A673 (cell line): ENCODE measurements at regions not wholly inside any gene's neighbourhood (a gene's known extent, or its start where the extent isn't known, plus 50 kb on each side); places are given as distances from the start of the nearest gene placed in this dataset.
"Not testable (repeated sequence)": the region's sequence is repeated elsewhere in the genome, so short reads cannot be mapped to it uniquely, and the experiment has no call there.

ENCODE experiments used
- BruUV-seq: library from RNA; stranded (reverse); fragments of 400-500 nt; replicated peaks from 2 replicates; lab custom pipeline; 2021; lab: Mats Ljungman, UMichigan
- CTCF ChIA-PET: fragments of 300-600 bp; sonication (Branson Sonifier 250); formaldehyde crosslinking; loops from one replicate; lab custom pipeline; 2022; ENCODE audit warnings: antibody characterized with exemption; lab: Charles Lee
- POLR2A ChIA-PET: fragments of 300-600 bp; sonication (Branson Sonifier 250); formaldehyde crosslinking; loops from one replicate; lab custom pipeline; 2022; ENCODE audit warnings: antibody characterized with exemption; ENCODE audit not compliant: low non-redundant PET; lab: Charles Lee
- DNase-seq: peaks from one replicate; pipeline ENCODE4 v3.0.0-alpha.2; 2015; ENCODE audit warnings: low spot score
- H3K27ac ChIP-seq: fragments of 200-600 bp; sonication (generic); 2 replicates; pipeline ENCODE4 v1.5.1; 2016; ENCODE audit warnings: mixed run types, low read depth, mild to moderate bottlenecking, mixed read lengths, antibody characterized with exemption, low read length; ENCODE audit not compliant: poor library complexity, severe bottlenecking
- H3K27me3 ChIP-seq: fragments of 200-600 bp; sonication (generic); replicated peaks from 2 replicates; pipeline ENCODE4 v1.6.1; 2017; ENCODE audit warnings: mixed run types, low read depth, mild to moderate bottlenecking, mixed read lengths, antibody characterized with exemption, low read length; ENCODE audit not compliant: insufficient read depth, poor library complexity
- H3K36me3 ChIP-seq: fragments of 200-600 bp; sonication (generic); 2 replicates; pipeline ENCODE4 v1.6.1; 2016; ENCODE audit warnings: mixed run types, mild to moderate bottlenecking, mixed read lengths, antibody characterized with exemption, low read length; ENCODE audit not compliant: insufficient read depth, poor library complexity, severe bottlenecking
- H3K4me1 ChIP-seq: fragments of 200-600 bp; sonication (generic); 2 replicates; pipeline ENCODE4 v1.6.1; 2017; ENCODE audit warnings: mixed run types, mild to moderate bottlenecking, mixed read lengths, antibody characterized with exemption, low read length; ENCODE audit not compliant: insufficient read depth, poor library complexity, severe bottlenecking
- H3K4me3 ChIP-seq: fragments of 200-600 bp; sonication (generic); 2 replicates; pipeline ENCODE4 v1.5.1; 2016; ENCODE audit warnings: low read depth, mixed run types, mild to moderate bottlenecking, mixed read lengths, low read length; ENCODE audit not compliant: poor library complexity, severe bottlenecking
- H3K9me3 ChIP-seq: fragments of 200-600 bp; sonication (generic); 2 replicates; pipeline ENCODE4 v1.6.1; 2016; ENCODE audit warnings: mixed run types, low read depth, mild to moderate bottlenecking, mixed read lengths, antibody characterized with exemption, low read length; ENCODE audit not compliant: poor library complexity, severe bottlenecking
- CTCF ChIP-seq: fragments of 300-800, 200-600 bp; sonication (generic); conservative IDR thresholded peaks from 2 replicates; pipeline ENCODE4 v1.5.1; 2017; ENCODE audit warnings: low read depth, mild to moderate bottlenecking, antibody characterized with exemption, low read length, moderate library complexity, mixed read lengths
- EZH2 ChIP-seq: fragments of 200-600 bp; sonication (generic); IDR thresholded peaks from 2 replicates; pipeline ENCODE4 v1.6.1; 2017; ENCODE audit warnings: borderline replicate concordance, low read depth, mild to moderate bottlenecking, mixed read lengths, antibody characterized with exemption, low read length; ENCODE audit not compliant: poor library complexity, severe bottlenecking
- intact Hi-C: fragments of 100-400 bp; cut with micrococcal nuclease; formaldehyde crosslinking; loops from one replicate; pipeline ENCODE4 v1.10.0; 2022; ENCODE audit not compliant: unreplicated experiment

GRCh38 chr6:112477125-112477524 lies 130.0 kb downstream of the RFPL4B start:
- no peak for DNase-seq
- Histone ChIP-seq H3K27ac (no peak overlapping the region), H3K27me3 (no peaks in the 10 kb centered on the region), H3K4me1 (no peaks in the 10 kb centered on the region), H3K9me3 (no peaks in the 10 kb centered on the region), H3K4me3 (no peak overlapping the region), H3K36me3 (no peaks in the 10 kb centered on the region)
- ChIA-PET POLR2A (no interaction called here), CTCF (no interaction called here)
- no TSS peak for BruUV-seq
- TF ChIP-seq CTCF = no peak
- no peak for TF ChIP-seq EZH2
- intact Hi-C loops = no loop called here

- Histone ChIP-seq H3K27ac (no peak overlapping the region), H3K4me3 (no peak overlapping the region), H3K4me1 (no peaks in the 10 kb centered on the region), H3K36me3 (no peaks in the 10 kb centered on the region), H3K9me3 (no peaks in the 10 kb centered on the region), H3K27me3 (no peaks in the 10 kb centered on the region)
- intact Hi-C loops = no loop called here
- POLR2A ChIA-PET = no interaction called here
- no peak for DNase-seq
- CTCF ChIA-PET = no interaction called here
- BruUV-seq = no TSS peak
- TF ChIP-seq CTCF (no peak), EZH2 (no peak)
These were observed 130.9 kb downstream of the RFPL4B start for GRCh38 chr6:112478036-112478435.

GRCh38 chr6:112479975-112480374 lies 132.8 kb downstream of the RFPL4B start:
- H3K4me1 ChIP-seq, H3K4me3 ChIP-seq, POLR2A ChIA-PET, H3K36me3 ChIP-seq, BruUV-seq, intact Hi-C loops, H3K27me3 ChIP-seq, CTCF ChIA-PET, H3K27ac ChIP-seq, DNase-seq, H3K9me3 ChIP-seq: not testable (repeated sequence)

- Histone ChIP-seq H3K4me3 (no peak overlapping the region), H3K9me3 (no peaks in the 10 kb centered on the region), H3K27ac (no peak overlapping the region), H3K4me1 (peaks cover 1% of the 10 kb centered on the region), H3K36me3 (no peaks in the 10 kb centered on the region), H3K27me3 (no peaks in the 10 kb centered on the region)
- ChIA-PET POLR2A (no interaction called here), CTCF (no interaction called here)
- BruUV-seq = no TSS peak
- no peak for TF ChIP-seq EZH2
- intact Hi-C loops = no loop called here
- no peak for DNase-seq
These were observed 133.4 kb downstream of the RFPL4B start for GRCh38 chr6:112480553-112480952.
